ENCODE measurements at regions not wholly inside any gene's neighbourhood (a gene's known extent, or its start where the extent isn't known, plus 50 kb on each side); places are given as distances from the start of the nearest gene placed in this dataset.
A peak's percentile ranks its signal among the peaks of the same experiment; 100 is the strongest.

DNA sequence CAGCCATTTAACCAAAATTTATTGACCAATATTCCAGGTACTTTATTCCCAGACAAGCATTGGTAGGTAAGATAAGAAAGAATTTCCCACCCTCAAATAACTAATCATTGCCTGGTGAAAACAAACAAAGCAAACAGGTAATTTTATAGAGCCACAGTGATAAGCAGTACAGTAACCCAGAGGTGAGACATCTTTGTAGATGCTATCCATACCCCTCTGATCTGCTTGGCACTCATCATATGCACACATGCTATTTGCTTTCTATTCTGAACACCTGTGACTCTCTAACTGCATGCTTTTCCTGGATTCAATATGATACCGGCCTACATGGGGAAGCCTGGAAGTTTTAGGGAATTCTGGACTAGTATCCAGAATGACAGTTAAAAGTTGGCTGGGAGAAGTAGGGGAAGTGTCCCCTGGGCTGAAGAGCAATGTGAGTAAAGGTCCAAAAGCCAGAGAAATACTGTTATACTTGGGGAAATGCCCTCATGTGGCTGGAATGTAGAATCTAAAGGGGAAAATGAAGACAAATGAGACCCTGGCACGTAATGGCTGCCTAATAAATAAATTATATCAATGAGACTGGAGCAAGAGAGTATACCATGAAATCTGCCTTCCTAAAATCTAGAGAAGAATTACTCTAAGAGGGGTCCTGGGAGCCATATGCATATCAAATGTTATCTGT, 243.8 kb upstream of the ADAMTSL1 start:
- intact Hi-C loops (cut with DNase I, micrococcal nuclease), result no loop called here
- peak; percentile 86 for ATAC-seq
- DNase-seq, result no peak

DNA sequence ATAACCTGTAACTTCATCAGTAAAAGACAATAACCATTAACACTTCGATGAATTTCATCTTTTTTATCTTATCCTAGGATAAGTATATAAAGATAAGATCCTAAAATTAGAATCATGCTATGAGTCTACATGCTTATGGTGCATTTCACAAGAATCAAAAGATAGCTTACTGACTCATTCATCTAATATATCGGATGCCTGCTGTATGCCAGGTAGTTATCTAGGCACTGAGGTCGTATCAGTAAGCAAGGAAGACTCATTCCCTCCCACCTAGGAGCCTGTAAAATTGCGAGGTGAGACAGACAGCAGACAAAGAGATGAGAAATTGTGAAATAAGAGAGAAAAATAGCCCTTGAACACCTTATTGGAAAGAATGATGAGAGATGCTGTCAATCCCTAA, 240.6 kb upstream of the ADAMTSL1 start:
- DNase-seq, result no peak

GRCh38 chr9:18233776-18234445, 240.0 kb upstream of the ADAMTSL1 start:
- ATAC-seq (no peak), DNase-seq (no peak)
- intact Hi-C loops (cut with DNase I, micrococcal nuclease), result no loop called here

More for the DNA sequence above, 240.6 kb upstream of the ADAMTSL1 start:
- ATAC-seq, result no peak
- intact Hi-C loops (cut with DNase I, micrococcal nuclease), result no loop called here

DNA sequence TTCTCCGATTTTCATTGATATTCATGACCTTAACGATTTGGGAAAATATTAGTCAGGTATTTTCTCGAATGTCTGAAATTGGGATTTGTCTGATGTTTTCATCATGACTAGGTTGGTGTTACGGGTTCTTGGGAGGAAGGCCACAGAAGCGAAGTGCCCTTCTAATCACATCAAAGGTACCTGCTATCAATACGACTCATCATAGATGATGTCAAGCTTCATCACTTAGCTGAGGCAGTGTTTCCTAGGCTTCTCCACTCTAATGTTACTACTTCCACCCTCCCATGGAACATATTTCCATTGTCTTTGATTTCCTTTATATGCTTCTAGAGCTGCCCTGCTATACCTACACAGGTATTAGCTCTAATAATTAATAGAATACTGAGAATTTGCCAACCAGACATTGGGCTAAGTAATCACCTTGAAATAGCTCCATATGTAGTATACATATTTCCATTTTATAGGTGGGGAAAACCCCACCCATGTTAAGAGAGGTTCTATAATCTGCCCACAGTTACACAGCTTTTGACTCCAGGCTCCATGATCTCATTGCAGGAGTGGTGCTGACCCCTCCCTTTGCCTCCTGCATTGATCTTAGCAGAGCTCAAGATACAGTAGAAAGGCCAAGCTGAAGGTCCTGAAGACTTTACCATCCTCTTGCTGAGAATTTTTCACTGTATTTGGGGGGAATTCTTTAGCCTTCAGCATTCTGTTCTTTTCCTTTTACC, 238.6 kb upstream of the ADAMTSL1 start:
- DNase-seq (no peak), ATAC-seq (no peak)
- intact Hi-C loops (cut with DNase I, micrococcal nuclease), result no loop called here

- ATAC-seq (no peak), DNase-seq (no peak)
- intact Hi-C loops (cut with DNase I, micrococcal nuclease), result no loop called here
Measured at GRCh38 chr9:18236336-18236735, 237.6 kb upstream of the ADAMTSL1 start.

DNA sequence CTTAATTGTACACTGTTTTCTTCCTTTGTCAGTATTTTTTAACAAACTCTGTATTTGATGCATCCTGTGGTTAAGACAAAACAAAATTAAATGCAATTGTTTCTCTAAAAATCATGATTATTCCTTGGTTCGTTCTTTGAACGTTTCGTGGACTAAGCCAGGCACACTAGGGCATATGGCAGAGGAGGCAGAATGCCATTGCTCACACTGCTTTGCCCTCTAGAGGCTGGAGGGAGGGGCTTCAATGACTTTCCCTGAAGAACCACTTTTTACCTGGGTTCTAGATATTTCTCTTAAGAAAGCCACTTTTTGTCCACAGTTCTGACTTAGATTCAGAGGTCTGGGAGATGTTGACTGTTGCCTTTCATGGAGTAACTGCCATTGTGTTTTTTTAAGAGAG, 236.2 kb upstream of the ADAMTSL1 start:
- no peak for DNase-seq
- no peak for ATAC-seq
- intact Hi-C loops (cut with DNase I, micrococcal nuclease), result no loop called here

DNA sequence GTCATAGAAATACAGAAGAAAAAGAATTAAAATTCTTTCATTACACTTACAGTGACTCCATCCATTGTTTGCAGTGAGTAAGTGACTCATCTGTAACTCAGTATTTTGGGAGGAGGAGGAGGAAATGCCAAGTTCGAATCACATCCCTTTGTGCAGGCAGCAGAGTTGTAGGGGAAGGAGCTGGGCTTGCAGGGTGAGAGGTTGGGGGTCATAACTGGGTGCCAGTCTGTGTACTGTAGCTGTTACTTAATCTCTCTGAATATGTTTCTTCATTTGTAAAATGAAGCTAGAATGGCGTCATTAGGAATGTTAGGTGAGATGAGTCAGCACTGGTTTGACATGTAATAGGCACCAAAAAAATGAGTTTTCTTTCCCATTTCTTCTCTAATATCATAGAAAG, 235.7 kb upstream of the ADAMTSL1 start:
- no peak for ATAC-seq
- DNase-seq, result no peak

GRCh38 chr9:18238752-18239447, 235.1 kb upstream of the ADAMTSL1 start:
- DNase-seq (no peak), ATAC-seq (no peak)
- intact Hi-C loops (cut with DNase I, micrococcal nuclease), result no loop called here

More for the DNA sequence above, 235.7 kb upstream of the ADAMTSL1 start:
- intact Hi-C loops (cut with DNase I, micrococcal nuclease), result no loop called here

- ATAC-seq (no peak), DNase-seq (no peak)
- intact Hi-C loops (cut with DNase I, micrococcal nuclease), result no loop called here
Measured at GRCh38 chr9:18240213-18240612, 233.7 kb upstream of the ADAMTSL1 start.

DNA sequence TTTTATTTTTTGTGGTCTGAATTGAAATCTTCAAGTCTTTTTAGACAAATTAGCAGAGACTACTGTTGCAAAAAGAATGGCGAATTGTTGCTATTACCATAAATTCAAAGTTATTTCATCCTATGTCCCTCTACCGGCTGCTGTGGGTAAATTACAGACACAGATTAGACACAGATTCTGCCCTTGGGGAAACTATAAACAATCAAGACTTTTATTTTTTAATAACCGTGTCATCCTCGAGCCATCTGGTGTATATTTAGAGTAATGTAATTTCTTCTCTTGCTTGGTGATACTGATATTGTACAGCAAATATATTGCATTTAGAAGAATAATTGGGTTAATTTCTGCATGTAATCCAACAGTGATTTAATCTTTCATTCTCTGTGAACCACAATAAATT, 228.0 kb upstream of the ADAMTSL1 start:
- ATAC-seq (no peak), DNase-seq (no peak)
- intact Hi-C loops (cut with DNase I, micrococcal nuclease), result no loop called here

- DNase-seq (no peak), ATAC-seq (no peak)
- intact Hi-C loops (cut with DNase I, micrococcal nuclease), result loop anchor here in 1 of 2 donors (10.0 kb wide), 1 partner anchor 775 kb away; no protein-coding TSS in a partner anchor
Measured at GRCh38 chr9:18250053-18250452, 223.9 kb upstream of the ADAMTSL1 start.

DNA sequence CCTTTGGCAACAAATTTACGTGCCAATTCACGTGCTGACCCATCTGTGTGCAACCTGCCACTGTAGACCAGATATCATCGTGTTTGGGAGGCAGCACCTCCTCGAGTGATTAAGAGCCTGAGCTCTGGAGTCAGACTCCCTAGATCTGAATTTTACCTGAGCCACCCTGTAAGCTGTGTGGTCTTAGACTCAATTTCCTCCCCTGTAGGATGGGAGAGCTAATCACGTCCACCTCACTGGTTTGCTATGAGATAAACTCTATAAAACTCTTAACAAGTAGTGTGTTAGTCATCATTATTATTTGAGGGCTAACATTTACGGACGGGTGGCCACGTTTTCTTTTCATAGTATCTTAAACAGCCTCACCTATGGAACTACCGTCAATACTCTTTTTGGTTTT, 220.0 kb upstream of the ADAMTSL1 start:
- ATAC-seq, result no peak
- intact Hi-C loops (cut with DNase I, micrococcal nuclease), result loop anchor here in 1 of 2 donors (10.0 kb wide), 1 partner anchor 771 kb away; no protein-coding TSS in a partner anchor

GRCh38 chr9:18255158-18255629, 218.8 kb upstream of the ADAMTSL1 start:
- intact Hi-C loops (cut with DNase I, micrococcal nuclease), result loop anchor here (5.0 to 10.0 kb wide), 3 partner anchors 187 to 772 kb away; no protein-coding TSS in a partner anchor
- ATAC-seq, result peak; percentile 84
- DNase-seq, result peak; percentile 57 to 64

More for the DNA sequence above, 220.0 kb upstream of the ADAMTSL1 start:
- no peak for DNase-seq

DNA sequence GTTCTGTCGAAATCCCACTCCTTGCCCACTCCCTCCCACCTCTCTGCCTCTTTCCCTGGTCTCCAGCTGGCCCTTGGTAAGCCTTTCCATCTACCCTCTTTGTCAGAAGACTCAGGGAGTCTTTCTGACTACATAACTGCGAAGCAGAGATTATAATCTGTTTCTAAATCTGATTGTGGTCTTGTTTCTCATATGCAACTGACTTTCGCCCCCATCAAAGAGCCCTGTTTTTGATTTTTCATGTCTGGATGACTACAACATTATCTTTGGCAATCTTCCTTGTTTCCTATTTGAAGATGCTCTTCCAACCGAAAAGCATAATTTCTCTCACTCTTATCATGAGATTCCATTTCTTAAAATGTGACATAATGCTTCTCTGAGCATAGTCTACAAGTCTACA, 218.2 kb upstream of the ADAMTSL1 start:
- ATAC-seq, result no peak
- DNase-seq, result no peak
- intact Hi-C loops (cut with DNase I, micrococcal nuclease), result loop anchor here (5.0 to 10.0 kb wide), 3 partner anchors 187 to 772 kb away; no protein-coding TSS in a partner anchor

GRCh38 chr9:18256568-18256967, 217.4 kb upstream of the ADAMTSL1 start:
- ATAC-seq, result no peak
- peak in 1 of 2 donors; percentile 18 for DNase-seq
- intact Hi-C loops (cut with DNase I, micrococcal nuclease), result loop anchor here (5.0 to 10.0 kb wide), 3 partner anchors 186 to 771 kb away; no protein-coding TSS in a partner anchor

- intact Hi-C loops (cut with DNase I, micrococcal nuclease), result no loop called here
- no peak for ATAC-seq
- DNase-seq, result peak in 1 of 2 donors; percentile 26
Measured at GRCh38 chr9:18260521-18260920, 213.4 kb upstream of the ADAMTSL1 start.

DNA sequence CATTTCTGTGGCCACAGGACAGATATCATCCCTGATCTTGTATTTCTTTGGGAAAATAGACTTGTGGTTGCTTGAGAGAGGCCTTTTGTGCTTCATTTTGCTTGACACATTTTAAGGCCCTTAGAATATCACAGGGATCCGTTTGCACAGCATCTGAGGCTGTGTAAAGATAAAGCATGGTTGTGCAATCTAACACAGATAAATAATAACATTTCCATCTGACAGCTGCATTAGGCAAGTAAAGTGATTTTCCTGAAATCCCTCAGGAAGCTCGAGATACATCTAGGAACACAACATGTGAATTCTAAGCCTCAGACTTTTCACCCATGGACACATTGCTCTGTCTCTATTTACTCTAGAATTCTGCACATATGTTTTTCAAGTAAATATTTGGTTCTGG, 212.8 kb upstream of the ADAMTSL1 start:
- no peak for ATAC-seq
- DNase-seq, result no peak
- intact Hi-C loops (cut with DNase I, micrococcal nuclease), result no loop called here

GRCh38 chr9:18263377-18263776, 210.6 kb upstream of the ADAMTSL1 start:
- no peak for ATAC-seq
- no peak for DNase-seq
- intact Hi-C loops (cut with DNase I, micrococcal nuclease), result no loop called here

GRCh38 chr9:18268381-18268780, 205.6 kb upstream of the ADAMTSL1 start:
- ATAC-seq (no peak), DNase-seq (no peak)
- intact Hi-C loops (cut with DNase I, micrococcal nuclease), result no loop called here

All from left colon (tissue), 2 donors.